ENCODE measurements at regions not wholly inside any gene's neighbourhood (a gene's known extent, or its start where the extent isn't known, plus 50 kb on each side); places are given as distances from the start of the nearest gene placed in this dataset.

DNA sequence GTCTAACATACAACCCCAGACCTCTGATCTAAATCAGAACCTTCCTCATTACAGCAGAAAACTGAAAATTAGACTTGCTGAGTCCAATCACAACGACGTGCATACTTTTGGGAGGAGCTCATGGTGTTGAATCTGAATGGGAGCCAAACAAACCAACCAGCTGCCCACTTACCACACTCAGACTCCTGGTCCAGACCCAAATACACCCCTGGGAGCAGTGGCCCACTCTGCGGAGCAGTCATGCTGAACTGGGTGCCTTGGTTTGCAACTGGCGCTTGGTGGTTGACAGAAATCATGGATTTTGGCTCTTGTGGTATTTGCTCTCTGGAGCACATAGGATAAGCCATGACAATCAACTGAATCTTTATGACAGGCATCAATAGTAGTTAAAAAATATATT is 253.6 kb upstream of the TNP1 start:
- TF ChIP-seq POLR2A (IDR thresholded peaks at IDR 0.05; ENCODE audit: extremely low read depth, insufficient read length) = no peak
- TF ChIP-seq, protein P1, sequence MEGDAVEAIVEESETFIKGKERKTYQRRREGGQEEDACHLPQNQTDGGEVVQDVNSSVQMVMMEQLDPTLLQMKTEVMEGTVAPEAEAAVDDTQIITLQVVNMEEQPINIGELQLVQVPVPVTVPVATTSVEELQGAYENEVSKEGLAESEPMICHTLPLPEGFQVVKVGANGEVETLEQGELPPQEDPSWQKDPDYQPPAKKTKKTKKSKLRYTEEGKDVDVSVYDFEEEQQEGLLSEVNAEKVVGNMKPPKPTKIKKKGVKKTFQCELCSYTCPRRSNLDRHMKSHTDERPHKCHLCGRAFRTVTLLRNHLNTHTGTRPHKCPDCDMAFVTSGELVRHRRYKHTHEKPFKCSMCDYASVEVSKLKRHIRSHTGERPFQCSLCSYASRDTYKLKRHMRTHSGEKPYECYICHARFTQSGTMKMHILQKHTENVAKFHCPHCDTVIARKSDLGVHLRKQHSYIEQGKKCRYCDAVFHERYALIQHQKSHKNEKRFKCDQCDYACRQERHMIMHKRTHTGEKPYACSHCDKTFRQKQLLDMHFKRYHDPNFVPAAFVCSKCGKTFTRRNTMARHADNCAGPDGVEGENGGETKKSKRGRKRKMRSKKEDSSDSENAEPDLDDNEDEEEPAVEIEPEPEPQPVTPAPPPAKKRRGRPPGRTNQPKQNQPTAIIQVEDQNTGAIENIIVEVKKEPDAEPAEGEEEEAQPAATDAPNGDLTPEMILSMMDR (IDR thresholded peaks at IDR 0.05; ENCODE audit: low read depth, low read length) = no peak

Data from NB4 (cell line).